Smooth muscle cell of the brain vasculature (primary cell): ENCODE measurements at regions not wholly inside any gene's neighbourhood (a gene's known extent, or its start where the extent isn't known, plus 50 kb on each side); places are given as distances from the start of the nearest gene placed in this dataset.

ENCODE experiments used
- DNase-seq: peaks from one replicate; pipeline ENCODE4 v3.0.0-alpha.2; 2012; ENCODE audit warnings: low read depth, low spot score

DNA sequence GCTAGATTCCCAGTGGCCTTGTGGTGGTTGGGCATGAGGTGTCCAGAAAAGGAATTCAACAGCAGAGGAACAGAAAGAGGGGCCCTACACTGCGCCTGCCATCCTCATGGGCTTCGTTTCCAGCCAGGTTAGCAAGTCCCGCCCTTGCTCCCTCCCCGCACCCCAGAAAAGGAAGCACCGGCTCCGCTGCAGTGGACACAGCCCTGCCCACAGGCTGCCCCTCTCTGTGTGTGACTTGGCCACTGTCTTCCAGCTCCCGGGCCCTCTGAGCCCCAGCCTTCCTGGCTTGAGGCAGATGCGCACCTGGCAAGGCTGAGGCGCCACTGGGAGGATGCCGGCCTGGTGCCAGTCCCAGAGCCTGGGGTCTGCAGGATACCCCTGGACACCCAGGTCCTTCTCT, 305.0 kb upstream of the IRX4 start:
- no peak for DNase-seq

DNA sequence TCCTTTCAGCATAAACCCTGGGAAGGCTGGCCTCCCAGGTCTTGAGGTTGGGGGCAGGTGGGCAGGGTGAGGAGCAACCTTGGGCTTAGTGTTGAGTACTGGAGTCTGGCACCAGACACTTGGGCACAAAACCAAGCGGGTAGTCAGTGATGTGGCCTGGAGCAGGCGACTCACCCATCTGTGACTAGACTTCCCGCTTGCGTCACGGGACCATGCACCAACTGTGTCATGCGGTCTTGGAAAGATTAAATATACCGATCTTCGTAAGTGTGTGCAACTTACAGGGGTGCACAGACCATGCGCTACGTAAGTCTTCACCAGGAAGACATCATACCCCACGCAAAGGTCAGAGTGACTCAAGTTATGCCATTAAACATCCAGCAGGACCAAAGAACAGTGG, 304.4 kb upstream of the IRX4 start:
- no peak for DNase-seq

DNA sequence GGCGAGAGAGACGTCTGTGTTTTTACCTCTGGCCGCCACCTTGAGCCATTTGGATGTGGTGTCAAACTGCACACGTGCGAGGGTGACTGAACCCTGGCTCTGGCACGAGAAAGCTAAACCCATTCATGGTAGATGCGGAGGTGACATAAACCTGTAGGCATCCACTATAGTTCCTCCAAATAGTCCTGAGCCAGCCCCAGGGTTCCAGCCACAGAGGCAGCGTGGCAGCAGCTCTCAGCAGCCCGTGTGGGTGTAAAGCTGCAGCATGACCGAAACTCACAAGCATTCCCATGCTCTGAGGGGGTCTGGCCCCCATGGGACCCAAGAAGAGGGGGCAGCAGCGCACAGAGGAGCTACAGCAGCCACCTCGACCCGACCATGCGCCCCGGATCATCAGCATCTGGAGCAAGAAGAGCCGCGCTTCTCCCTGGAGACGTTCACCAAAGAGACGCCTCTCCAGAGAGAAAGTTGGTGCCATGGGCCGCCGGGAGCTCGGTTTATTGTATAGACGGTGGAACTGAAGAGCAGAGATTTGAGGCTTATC, 303.8 kb upstream of the IRX4 start:
- no peak for DNase-seq

DNA sequence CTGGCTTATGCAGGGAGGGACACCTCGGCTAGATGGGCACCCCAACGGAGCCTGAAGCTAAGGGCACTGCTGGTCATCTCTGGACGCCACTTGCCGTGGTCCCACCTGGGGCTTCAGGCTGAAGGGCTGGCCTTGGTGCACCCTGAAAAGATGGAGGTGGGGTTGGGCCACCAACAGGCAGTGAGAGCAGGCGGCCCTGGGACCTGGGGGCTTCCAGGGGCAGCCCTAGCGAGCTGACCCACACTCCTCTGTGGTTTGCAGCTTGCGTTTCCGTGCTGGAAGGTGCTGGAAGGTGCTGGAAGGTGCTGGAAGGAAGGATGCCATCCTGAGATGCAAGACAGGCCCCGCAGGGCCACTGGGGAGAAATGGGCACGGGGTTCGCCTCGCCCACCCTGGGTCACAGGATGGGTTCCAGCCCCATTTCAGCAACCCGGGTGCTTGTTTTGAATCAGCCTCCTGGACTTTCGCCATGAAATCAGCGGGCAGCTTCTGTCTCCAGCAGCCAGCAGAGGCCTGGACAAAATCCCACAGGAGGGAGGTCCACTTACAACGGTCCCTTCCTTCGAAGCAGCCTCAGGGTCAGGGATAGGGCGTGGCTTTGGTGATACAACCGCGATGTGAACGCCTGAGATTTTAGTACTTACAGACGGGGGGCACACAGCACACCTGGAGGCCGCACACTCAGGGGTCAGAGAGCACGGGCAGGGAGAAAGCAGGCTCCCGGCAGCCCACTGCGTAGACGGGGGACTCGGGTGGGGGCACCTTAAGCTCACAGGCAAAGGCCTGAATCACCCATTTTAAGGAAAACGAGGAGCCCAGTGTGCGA, 303.1 kb upstream of the IRX4 start:
- no peak for DNase-seq

- no peak for DNase-seq
Observed at GRCh38 chr5:2184563-2185540, 302.1 kb upstream of the IRX4 start.

GRCh38 chr5:2184026-2184366, 301.3 kb upstream of the IRX4 start:
- no peak for DNase-seq

DNA sequence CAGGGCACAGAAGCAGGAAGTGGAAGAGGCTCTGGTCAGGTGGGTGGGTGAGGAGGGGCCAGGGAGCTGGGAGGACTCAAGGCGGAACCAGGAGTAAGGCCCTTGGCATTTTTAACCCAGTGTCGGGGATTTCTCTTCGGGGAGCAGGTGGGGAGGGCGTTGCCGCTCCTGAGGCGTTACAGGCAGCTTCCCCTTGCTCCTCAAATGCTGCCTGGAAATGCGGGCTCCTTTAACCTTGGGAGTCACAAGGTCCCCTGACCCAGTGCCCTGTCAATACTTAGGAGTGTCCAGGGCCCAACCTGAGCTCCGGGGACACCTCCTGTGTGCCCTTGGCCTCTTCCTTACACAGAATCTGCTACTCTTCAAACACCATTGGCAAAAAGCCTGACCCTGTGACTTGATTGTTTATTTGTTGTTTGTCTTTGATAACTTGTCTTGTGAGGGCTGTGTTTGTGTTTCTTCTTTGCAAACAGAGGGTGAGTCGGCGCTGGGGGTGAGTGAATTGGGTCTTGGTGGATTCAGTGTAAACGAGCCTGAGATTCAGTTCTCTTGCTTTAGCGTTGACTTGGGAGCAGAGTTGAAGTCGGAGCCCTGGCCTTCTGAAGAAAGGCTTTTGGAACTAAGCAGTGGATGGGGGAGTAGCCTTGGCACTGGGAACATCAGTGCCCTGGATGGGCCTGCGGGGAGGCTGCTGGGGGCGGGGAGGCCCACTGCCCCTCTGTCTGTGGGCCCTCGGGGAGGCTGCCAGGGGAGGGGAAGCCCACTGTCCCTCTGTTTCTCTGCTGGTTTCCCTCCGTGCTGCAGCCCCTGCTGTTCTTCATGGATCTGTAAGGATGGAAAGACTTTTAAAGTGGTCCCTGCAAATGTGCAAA, 300.7 kb upstream of the IRX4 start:
- DNase-seq = no peak

DNA sequence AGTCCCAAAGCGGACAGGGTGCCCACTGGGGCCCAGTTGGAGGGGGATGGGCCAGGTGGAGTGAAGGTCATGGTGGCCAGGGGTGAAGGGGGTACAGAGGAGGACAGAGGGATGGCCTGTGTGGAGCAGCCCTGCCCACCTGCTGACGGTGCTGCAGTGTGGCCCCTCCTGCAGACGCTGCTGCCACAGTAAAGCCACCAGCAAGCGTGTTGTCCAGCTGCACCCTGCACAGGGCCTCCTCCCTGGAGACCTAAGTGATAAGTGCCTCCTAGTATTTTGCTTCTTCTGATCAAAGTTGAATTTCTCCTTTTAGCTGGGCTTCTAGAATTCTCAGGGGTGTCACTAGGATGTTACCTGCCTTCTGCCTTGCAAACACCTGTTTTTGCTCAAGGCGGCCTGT, 299.3 kb upstream of the IRX4 start:
- no peak for DNase-seq

GRCh38 chr5:2181557-2181956, 298.8 kb upstream of the IRX4 start:
- DNase-seq = no peak

DNA sequence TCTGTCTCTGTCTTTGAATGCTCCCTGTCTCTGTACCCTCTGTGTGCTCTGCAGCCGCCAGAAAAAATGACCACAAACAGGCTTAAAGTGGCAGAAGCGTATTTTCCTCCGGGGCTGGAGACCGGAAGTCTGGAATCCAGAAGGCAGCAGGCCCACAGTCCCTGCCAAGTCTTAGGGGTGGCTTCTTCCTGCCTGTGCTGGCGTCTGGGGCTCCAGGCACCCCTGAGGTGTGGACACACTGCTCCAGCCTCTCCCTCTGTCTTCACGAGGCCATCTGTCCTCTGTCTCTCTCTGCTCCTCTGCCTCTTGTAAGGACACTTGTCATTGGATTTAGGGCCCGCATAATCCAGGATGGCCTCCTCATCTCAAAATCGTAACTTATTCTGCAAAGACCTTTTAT, 298.4 kb upstream of the IRX4 start:
- DNase-seq = no peak

- no peak for DNase-seq
Observed at GRCh38 chr5:2180456-2180855, 297.7 kb upstream of the IRX4 start.

- no peak for DNase-seq
Observed at GRCh38 chr5:2179861-2180260, 297.1 kb upstream of the IRX4 start.

DNA sequence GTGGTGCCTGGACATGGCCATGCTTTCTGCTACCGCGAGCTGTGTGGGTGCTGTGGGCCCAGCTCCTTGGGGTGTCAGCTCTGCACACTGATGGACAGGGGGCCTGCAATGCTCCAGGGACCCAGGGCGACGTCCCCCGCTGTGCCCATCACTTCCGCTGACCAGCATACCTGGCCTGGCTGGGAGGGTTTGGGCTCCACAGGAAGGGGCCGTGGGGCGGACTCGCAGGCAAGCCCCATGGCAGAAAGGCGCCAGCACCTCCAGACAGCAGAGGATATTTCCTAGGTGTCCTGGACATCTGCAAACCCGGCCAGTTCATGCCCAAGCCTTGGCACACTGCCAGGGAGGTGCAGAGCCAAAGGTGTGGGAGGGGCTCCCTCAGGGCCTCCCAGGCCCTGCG, 295.8 kb upstream of the IRX4 start:
- DNase-seq = no peak

- DNase-seq = no peak
Observed at GRCh38 chr5:2178071-2178477, 295.3 kb upstream of the IRX4 start.

DNA sequence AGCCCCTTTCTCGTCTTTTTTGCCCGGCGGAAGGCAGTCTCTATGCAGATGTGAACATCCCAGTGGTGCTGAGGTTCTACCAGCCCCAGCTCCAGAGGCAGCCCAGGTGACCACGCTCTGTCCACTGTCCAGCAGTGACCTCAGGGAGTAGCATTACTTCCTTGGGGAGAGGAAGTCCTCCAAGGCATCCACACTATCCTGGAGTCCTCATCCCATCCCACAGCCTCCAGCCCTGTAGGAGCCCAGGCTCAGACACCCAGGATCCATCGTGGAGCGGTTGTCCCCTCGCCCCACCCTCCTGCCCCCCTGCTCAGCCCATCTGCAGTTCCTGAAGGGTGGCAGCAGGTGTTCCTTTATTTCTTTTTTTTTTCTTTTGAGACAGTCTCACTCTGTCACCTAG, 294.5 kb upstream of the IRX4 start:
- no peak for DNase-seq

DNA sequence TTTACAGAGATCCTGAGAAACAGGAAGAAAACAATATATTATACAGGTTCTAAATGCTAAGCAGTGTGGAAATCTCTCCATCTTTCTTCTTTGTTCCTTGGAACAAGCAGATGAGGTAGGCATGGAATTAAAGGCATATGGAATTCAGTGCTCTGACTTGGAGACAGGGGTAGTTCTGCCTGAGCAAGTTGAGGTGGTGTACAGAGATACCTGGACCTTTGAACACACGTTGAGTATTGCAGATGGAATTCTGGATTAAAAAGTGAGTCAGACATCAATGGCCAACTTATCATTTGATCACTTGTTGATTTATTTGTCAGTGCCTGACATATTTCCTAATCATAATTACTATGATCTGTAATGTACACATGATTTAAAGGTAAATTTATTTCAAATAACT, 293.9 kb upstream of the IRX4 start:
- DNase-seq = no peak

DNA sequence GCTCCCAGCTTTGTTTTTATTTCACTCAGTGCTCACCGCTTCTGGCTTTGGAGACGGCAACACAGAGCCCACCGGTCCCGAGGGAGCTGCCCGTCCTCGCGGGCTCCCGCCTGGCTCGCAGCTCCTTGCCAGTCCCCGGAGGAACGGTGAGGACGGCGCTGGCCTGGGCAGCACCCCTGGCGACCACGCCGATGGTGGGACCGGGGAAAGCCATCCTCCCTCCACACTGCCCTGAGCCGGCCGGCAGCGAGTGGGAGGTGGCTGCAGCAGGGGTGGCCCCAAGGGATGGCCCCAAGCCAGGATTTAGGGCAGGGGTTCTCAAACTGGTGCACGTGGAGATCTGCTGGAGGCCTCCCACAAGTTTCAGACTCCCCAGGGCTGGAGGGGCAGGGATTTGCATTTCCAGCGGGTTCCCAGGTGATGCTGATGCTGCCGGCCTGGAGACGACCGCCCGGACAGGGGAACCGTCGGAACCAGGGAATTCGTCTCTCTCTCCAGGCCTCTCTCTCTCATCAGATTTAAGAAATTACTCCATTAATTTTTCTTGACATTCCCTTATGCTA, 293.2 kb upstream of the IRX4 start:
- DNase-seq = no peak

DNA sequence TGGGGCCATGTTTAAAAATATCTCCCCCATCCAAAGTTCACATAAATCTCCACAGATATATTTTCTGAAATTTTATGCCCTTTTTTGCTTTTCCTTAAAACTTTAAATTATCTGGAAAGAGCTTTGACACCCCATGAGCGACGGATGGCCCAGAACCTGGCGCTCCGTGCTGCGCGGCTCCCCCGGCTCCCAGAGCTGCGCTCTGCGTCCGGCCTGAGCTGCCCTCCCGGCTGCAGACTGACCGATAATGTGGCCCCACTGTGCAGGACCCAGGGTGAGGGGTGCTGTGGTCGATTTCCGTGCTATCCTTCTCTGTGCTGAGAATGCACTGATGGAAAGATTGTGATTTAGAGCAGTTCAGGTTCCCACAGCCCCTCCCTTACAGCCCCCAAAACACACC, 292.3 kb upstream of the IRX4 start:
- no peak for DNase-seq

DNA sequence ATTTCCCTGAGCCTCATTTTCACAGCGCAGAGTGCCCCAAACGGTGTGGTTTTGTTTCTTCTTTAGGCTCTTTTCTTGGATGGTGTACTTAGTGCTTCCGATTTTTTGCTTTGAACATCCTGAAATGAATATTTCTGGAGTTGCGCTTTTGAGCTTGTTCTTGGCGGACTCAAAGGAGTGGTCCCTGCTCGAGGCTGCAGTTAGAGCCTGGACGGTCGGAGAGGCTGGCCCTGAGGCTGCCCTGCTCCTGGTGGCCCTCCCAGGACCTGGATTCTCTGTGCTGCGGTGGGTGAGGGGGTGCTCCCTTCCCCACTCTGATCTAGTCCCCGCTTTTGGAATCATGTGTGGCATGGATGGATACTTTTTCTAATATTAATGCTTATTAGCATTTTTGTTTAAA, 291.8 kb upstream of the IRX4 start:
- DNase-seq = no peak

DNA sequence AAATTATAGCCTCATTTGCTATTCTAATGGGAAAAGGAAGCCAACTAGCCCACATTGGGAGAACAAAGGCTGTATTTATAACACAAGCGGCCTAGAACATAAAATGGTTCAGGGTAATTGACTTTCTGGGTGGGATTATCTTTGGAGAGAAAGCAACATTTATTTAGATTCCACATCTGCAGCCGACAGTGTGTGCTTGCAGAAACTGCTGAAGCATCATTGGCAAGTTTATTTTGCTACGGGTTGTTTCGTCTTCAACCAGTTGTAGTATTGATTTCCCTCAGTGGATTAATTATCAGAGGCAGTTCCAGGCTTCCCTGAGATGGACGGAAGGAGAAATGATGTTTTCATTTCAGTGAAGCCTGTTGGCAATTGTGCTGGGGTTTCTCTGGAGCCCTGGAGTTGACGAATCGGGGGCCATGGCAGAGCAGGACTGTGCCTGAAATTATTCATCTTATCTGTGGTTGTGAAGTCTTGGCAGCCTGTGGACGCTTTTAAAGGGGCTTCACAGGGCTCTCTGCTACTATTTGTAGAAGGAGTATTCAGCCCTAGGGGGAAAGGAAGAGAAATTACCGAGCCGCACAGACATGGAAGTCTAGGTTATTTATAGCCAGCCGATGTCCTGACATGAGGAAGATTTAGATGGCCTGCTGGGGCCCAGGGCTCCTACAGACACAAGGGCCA, 290.6 kb upstream of the IRX4 start:
- no peak for DNase-seq

- no peak for DNase-seq
Observed at GRCh38 chr5:2172471-2172870, 289.7 kb upstream of the IRX4 start.
